ENCODE measurements at regions not wholly inside any gene's neighbourhood (a gene's known extent, or its start where the extent isn't known, plus 50 kb on each side); places are given as distances from the start of the nearest gene placed in this dataset.

DNA sequence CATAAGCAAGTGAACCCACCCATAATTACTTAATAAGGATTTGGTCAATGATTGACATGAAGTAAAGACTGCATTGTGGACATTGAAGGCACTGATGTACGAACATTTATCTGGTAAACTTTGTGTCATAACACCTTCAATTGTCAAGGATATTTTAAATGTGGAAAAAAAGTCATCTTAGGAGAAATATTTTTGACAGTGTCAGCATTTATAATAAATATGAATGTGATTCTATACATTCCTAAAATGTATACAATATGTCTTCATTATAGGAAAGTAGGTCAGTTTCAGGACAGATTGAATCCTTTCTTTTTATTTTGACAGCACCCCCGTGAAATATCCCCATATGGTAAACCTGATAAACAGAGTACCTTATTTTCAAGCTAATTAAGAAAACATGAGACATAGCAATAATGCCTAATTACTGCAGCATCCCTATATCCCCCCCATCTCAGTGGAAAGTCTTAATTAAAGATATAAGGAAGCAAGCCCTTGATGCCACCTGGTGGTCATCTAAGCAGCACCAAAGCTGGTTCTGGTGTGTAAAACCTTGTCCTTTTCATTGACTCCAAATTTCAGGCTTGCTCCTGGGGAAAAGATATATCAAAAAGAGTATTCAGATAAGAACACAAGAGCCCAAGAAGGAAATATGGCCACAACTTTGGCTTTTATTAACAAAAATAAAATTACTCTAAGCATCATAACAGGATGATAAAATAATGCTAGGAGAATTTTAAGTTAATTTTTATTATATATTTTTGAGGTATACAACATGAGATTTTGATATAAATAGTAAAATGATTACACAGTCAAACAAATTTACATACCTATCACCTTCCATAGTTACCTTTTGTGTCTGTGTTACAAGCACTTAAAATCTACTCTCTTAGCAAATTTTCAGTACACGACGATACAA lies 379.7 kb downstream of the TLL1 start:
- TF ChIP-seq ZNF484 (CRISPR knock-in tag; IDR thresholded peaks at IDR 0.05; ENCODE audit: borderline replicate concordance, low read depth): no peak
- TF ChIP-seq ZNF317 (CRISPR knock-in tag; IDR thresholded peaks at IDR 0.05): no peak
- no peak for TF ChIP-seq ZSCAN22 (CRISPR knock-in tag; IDR thresholded peaks at IDR 0.05)
- TF ChIP-seq EZH2 (conservative IDR thresholded peaks at IDR 0.05; ENCODE audit: low read depth, low read length): no peak
- no peak for TF ChIP-seq POLR2A (IDR thresholded peaks at IDR 0.05; ENCODE audit: insufficient read depth in 1 of 2, low read depth in 2 of 2, low read length in 2 of 2)
- TF ChIP-seq ZNF280B (CRISPR knock-in tag; IDR thresholded peaks at IDR 0.05; ENCODE audit: borderline replicate concordance): no peak
- TF ChIP-seq IRF1 (CRISPR knock-in tag; IDR thresholded peaks at IDR 0.05; ENCODE audit: low read depth): no peak
- no peak for TF ChIP-seq ZUFSP (CRISPR knock-in tag; IDR thresholded peaks at IDR 0.05; ENCODE audit: borderline replicate concordance)
